GM23248 (cell line): ENCODE measurements at regions not wholly inside any gene's neighbourhood (a gene's known extent, or its start where the extent isn't known, plus 50 kb on each side); places are given as distances from the start of the nearest gene placed in this dataset.

ENCODE experiments used
- EZH2 ChIP-seq: fragments of 200-600 bp; sonication (generic); IDR thresholded peaks from 2 replicates; pipeline ENCODE4 v1.6.1; 2018; ENCODE audit warnings: antibody characterized with exemption, mild to moderate bottlenecking; ENCODE audit not compliant: insufficient read depth, poor library complexity, severe bottlenecking
- EZH2phosphoT487 ChIP-seq: fragments of 200-600 bp; sonication (generic); IDR thresholded peaks from 2 replicates; pipeline ENCODE4 v1.6.1; 2018; ENCODE audit warnings: antibody characterized with exemption, moderate library complexity, mild to moderate bottlenecking, low read depth; ENCODE audit not compliant: insufficient read depth

DNA sequence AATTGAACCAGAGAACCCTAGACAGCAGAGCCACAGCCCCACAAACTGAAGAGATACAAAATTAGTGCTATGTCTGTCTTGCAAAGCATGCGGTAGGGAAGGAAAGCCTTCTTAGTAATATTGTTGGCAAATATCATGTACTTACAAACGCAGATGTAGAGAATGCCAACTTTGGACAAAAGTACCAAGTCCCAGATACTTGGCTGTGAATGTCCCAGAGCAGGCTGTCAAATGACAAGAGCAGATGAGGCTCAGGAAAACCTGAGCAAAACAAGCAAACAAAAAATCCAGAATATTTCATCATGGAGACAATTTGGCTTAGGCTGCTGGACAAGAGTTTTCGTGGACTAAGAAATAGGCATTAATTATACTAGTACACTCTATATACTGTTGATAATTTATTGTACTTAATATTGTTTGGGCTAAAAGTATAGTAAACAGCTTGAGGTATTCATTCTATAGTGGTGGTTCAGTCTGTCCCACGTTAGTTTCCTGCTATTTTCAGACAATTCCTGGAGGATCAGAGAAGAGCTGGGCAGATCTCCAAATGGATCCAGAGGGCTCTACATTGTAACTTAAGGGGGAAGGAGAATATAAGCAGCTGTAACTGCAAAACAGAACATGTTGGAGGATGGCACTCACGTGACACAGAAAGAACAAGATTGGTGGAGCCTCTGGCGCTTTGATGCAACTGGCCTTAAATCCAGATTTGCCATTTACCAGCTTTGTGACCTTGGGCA is 329.8 kb downstream of the ATP23 start:
- TF ChIP-seq EZH2phosphoT487: no peak
- TF ChIP-seq EZH2: no peak
